ENCODE measurements at regions not wholly inside any gene's neighbourhood (a gene's known extent, or its start where the extent isn't known, plus 50 kb on each side); places are given as distances from the start of the nearest gene placed in this dataset.

GRCh38 chr1:9419369-9420041, 119.8 kb upstream of the SLC25A33 start:
- DNase-seq (ENCODE audit: low spot score), result no peak

- DNase-seq (ENCODE audit: low spot score), result no peak
Observed at GRCh38 chr1:9420835-9421532, 118.3 kb upstream of the SLC25A33 start.

GRCh38 chr1:9421533-9421873, 117.8 kb upstream of the SLC25A33 start:
- no peak for DNase-seq (ENCODE audit: low spot score)

- no peak for DNase-seq (ENCODE audit: low spot score)
Observed at GRCh38 chr1:9422321-9422720, 116.9 kb upstream of the SLC25A33 start.

- no peak for DNase-seq (ENCODE audit: low spot score)
Observed at GRCh38 chr1:9422911-9423505, 116.3 kb upstream of the SLC25A33 start.

GRCh38 chr1:9424261-9424660, 115.0 kb upstream of the SLC25A33 start:
- DNase-seq (ENCODE audit: low spot score), result no peak

- DNase-seq (ENCODE audit: low spot score), result no peak
Observed at GRCh38 chr1:9425859-9426258, 113.4 kb upstream of the SLC25A33 start.

GRCh38 chr1:9426291-9426711, 113.0 kb upstream of the SLC25A33 start:
- DNase-seq (ENCODE audit: low spot score), result no peak

GRCh38 chr1:9427388-9427787, 111.9 kb upstream of the SLC25A33 start:
- no peak for DNase-seq (ENCODE audit: low spot score)

- peak; percentile 96 for DNase-seq (ENCODE audit: low spot score)
Observed at GRCh38 chr1:9428601-9429341, 110.5 kb upstream of the SLC25A33 start.

GRCh38 chr1:9429342-9429711, 109.9 kb upstream of the SLC25A33 start:
- no peak for DNase-seq (ENCODE audit: low spot score)

- peak; percentile 94 for DNase-seq (ENCODE audit: low spot score)
Observed at GRCh38 chr1:9434247-9435152, 104.8 kb upstream of the SLC25A33 start.

- DNase-seq (ENCODE audit: low spot score), result no peak
Observed at GRCh38 chr1:9435153-9435636, 104.1 kb upstream of the SLC25A33 start.

GRCh38 chr1:9435854-9436640, 103.2 kb upstream of the SLC25A33 start:
- DNase-seq (ENCODE audit: low spot score), result no peak

GRCh38 chr1:9437961-9438430, 101.3 kb upstream of the SLC25A33 start:
- peak; percentile 57 for DNase-seq (ENCODE audit: low spot score)

- no peak for DNase-seq (ENCODE audit: low spot score)
Observed at GRCh38 chr1:9438431-9439073, 100.7 kb upstream of the SLC25A33 start.

- DNase-seq (ENCODE audit: low spot score), result no peak
Observed at GRCh38 chr1:9439074-9439761, 100.0 kb upstream of the SLC25A33 start.

GRCh38 chr1:9440261-9440660, 99.0 kb upstream of the SLC25A33 start:
- DNase-seq (ENCODE audit: low spot score), result no peak

- no peak for DNase-seq (ENCODE audit: low spot score)
Observed at GRCh38 chr1:9440763-9441194, 98.5 kb upstream of the SLC25A33 start.
